ENCODE measurements at regions not wholly inside any gene's neighbourhood (a gene's known extent, or its start where the extent isn't known, plus 50 kb on each side); places are given as distances from the start of the nearest gene placed in this dataset.

DNA sequence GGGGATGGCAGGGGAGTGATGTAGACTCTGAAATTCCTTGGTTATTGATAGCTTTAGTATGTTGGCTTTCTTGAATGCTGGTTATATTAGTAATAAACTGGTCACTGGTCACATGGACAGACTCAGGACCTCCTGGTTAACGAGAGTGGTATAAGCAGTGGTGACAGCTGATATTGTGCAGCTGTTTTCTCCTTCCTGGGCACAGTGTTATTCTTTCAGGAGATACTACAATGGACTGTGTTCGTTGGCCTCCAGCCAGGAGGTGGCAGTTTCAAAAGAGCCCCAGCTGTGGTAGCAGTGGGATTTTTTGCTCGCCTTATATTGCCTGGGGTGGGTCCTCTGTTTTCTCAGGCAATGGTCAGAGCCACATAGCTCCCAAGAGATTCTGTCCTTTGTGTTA, 181.6 kb upstream of the RBMS3 start:
- Histone ChIP-seq H3K4me3 (no peak overlapping the region), H3K27ac (no peak overlapping the region)
- TF ChIP-seq, protein P1, sequence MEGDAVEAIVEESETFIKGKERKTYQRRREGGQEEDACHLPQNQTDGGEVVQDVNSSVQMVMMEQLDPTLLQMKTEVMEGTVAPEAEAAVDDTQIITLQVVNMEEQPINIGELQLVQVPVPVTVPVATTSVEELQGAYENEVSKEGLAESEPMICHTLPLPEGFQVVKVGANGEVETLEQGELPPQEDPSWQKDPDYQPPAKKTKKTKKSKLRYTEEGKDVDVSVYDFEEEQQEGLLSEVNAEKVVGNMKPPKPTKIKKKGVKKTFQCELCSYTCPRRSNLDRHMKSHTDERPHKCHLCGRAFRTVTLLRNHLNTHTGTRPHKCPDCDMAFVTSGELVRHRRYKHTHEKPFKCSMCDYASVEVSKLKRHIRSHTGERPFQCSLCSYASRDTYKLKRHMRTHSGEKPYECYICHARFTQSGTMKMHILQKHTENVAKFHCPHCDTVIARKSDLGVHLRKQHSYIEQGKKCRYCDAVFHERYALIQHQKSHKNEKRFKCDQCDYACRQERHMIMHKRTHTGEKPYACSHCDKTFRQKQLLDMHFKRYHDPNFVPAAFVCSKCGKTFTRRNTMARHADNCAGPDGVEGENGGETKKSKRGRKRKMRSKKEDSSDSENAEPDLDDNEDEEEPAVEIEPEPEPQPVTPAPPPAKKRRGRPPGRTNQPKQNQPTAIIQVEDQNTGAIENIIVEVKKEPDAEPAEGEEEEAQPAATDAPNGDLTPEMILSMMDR (IDR thresholded peaks at IDR 0.05), result no peak
- no peak for DNase-seq (ENCODE audit: low spot score)

DNA sequence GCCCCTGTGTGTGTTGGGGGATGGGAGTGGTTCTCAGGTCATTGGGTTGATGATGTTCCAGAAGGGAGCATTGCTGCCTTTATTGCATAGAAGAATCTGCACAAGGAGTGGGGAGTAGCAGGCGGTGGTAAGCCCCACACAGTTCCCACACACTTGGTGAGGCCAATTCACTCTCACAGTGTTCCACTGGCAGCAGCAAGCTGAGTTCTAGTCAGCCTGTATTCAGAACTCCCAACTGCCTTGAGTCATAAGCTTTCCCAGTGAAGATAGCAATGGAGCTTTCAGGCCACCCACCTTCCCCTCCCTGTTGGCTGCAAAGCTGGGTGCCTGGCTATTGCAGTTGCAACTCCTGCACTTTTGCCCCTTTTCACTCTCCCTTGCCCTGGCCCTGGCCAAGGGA, 181.1 kb upstream of the RBMS3 start:
- DNase-seq (ENCODE audit: low spot score), result no peak

DNA sequence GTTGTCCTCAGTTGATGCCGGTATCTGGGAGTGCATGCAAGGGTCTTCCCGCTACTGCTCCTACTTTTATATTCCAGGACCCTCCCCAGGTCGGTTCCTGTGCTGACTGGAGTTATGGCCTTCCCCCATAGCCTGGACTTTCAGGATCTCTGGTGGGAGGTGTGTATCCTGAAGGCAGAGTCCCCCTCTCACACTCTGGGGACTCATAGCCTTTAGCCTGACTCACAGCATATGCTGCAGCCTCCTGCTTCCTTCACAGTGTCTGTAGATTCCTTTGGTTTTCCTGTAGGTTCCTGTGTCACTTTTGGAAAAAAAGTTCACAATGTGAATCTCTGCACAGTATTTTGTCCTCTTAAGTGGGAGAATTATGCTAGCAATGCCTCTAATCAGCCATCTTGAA, 180.6 kb upstream of the RBMS3 start:
- no peak for DNase-seq (ENCODE audit: low spot score)
- Histone ChIP-seq H3K4me3 (no peak overlapping the region), H3K27ac (no peak overlapping the region)
- TF ChIP-seq, protein P1 (IDR thresholded peaks at IDR 0.05), result no peak

More for the DNA sequence above, 181.1 kb upstream of the RBMS3 start:
- H3K4me3 ChIP-seq, result no peak overlapping the region
- TF ChIP-seq, protein P1 (IDR thresholded peaks at IDR 0.05), result no peak
- no peak overlapping the region for H3K27ac ChIP-seq

DNA sequence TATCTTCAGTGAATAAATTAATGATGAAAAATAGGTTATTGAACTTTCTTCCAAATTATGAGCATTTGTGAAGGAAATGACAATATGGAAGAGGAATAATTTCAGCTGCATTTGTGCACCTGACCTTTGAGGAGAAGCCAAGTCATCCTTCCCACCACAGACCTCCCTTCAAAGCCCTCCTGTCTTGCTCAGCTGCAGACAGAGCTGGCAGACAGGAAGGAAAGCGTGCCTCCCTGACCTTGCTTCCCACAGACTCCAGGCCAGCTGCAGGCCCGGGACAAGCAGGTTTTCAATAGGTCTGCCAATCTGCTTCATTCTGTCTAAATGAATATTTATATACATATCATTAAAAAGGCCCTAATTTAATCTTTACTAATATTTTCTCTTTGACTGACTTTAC, 152.9 kb upstream of the RBMS3 start:
- no peak for DNase-seq (ENCODE audit: low spot score)
- TF ChIP-seq, protein P1 (IDR thresholded peaks at IDR 0.05), result no peak
- Histone ChIP-seq H3K27ac (no peak overlapping the region), H3K4me3 (no peak overlapping the region)

DNA sequence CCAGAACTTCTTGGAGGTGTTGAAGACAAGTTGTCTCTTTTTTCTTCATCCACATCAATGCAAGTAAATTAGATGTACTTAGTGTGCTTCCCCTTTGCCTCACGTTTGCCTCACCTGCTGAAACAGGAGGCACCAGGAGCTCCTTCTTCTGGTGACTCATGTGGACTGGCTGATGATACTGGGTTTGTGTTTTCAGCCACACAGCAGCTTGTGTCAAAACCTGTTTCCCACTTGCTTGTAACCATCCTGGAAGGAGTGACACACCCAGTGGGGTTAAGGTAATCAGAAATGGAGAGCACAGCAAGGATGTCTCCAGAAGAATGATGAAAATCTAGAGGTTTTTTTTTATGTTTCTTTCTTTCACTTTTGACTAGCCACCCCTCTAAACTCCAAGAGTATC, 143.3 kb upstream of the RBMS3 start:
- Histone ChIP-seq H3K4me3 (no peak overlapping the region), H3K27ac (no peak overlapping the region)
- TF ChIP-seq, protein P1 (IDR thresholded peaks at IDR 0.05), result no peak
- no peak for DNase-seq (ENCODE audit: low spot score)

DNA sequence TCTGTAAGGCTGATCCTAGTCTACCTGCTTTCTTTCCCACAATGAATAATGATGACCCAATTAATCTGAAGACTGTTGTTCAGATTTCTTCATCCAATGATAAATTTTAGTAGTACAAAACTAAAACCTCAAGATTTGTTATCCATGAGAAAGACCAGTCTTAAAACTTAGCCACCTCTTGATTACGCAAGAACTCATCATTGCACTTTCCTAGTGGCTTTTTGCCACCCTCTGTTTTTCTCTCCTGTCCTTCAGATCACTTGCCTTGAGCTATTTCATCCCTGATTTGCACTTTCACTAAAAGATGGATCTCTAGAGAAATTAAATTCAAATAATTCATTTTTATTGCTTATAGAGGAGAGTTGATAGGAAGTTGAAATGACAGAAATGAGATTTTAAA, 142.7 kb upstream of the RBMS3 start:
- Histone ChIP-seq H3K27ac (no peak overlapping the region), H3K4me3 (no peak overlapping the region)
- TF ChIP-seq, protein P1 (IDR thresholded peaks at IDR 0.05), result no peak
- DNase-seq (ENCODE audit: low spot score), result no peak

DNA sequence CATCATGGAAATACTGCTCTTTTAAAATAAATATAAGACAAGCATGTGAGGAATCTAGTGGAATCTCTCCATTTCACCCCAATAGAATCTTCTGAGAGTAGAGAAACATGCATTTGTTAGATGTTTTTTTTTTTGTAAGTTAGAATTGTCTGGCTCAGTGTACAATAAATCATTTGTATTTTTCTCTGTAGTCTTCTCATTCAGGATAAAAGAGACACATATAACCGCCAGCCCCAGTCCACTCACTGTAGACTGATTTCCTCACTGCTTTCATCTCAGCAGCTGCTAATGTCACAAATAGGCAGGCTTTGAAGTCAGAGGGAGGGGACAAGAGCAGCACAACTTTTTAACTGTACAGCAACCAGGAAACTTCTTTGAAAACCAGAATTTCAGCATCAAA, 140.2 kb upstream of the RBMS3 start:
- peak overlapping the region in 1 of 2 donors; percentile 61 for H3K27ac ChIP-seq
- no peak overlapping the region for H3K4me3 ChIP-seq
- DNase-seq (ENCODE audit: low spot score), result no peak
- TF ChIP-seq, protein P1 (IDR thresholded peaks at IDR 0.05), result no peak

Measured in coronary artery (tissue), 2 donors.